ENCODE measurements at regions not wholly inside any gene's neighbourhood (a gene's known extent, or its start where the extent isn't known, plus 50 kb on each side); places are given as distances from the start of the nearest gene placed in this dataset.

- DNase-seq (ENCODE audit: low read depth), result no peak
Observed at GRCh38 chr12:124395284-124395752, 100.4 kb downstream of the RFLNA start.

- no peak for DNase-seq (ENCODE audit: low read depth)
Observed at GRCh38 chr12:124394462-124395128, 99.7 kb downstream of the RFLNA start.

- DNase-seq (ENCODE audit: low read depth), result no peak
Observed at GRCh38 chr12:124393831-124394230, 98.9 kb downstream of the RFLNA start.

- DNase-seq (ENCODE audit: low read depth), result no peak
Observed at GRCh38 chr12:124393414-124393790, 98.5 kb downstream of the RFLNA start.

- DNase-seq (ENCODE audit: low read depth), result peak; percentile 64
Observed at GRCh38 chr12:124392667-124393413, 97.9 kb downstream of the RFLNA start.

GRCh38 chr12:124392271-124392666 is 97.4 kb downstream of the RFLNA start:
- DNase-seq (ENCODE audit: low read depth), result no peak

- DNase-seq (ENCODE audit: low read depth), result no peak
Observed at GRCh38 chr12:124391340-124392261, 96.7 kb downstream of the RFLNA start.

GRCh38 chr12:124390442-124391097 is 95.7 kb downstream of the RFLNA start:
- no peak for DNase-seq (ENCODE audit: low read depth)

GRCh38 chr12:124389725-124390441 is 95.0 kb downstream of the RFLNA start:
- no peak for DNase-seq (ENCODE audit: low read depth)

- no peak for DNase-seq (ENCODE audit: low read depth)
Observed at GRCh38 chr12:124389138-124389724, 94.3 kb downstream of the RFLNA start.

- DNase-seq (ENCODE audit: low read depth), result no peak
Observed at GRCh38 chr12:124388679-124389137, 93.8 kb downstream of the RFLNA start.

- DNase-seq (ENCODE audit: low read depth), result no peak
Observed at GRCh38 chr12:124388038-124388671, 93.3 kb downstream of the RFLNA start.

GRCh38 chr12:124387528-124387911 is 92.6 kb downstream of the RFLNA start:
- no peak for DNase-seq (ENCODE audit: low read depth)

GRCh38 chr12:124386661-124387527 is 92.0 kb downstream of the RFLNA start:
- no peak for DNase-seq (ENCODE audit: low read depth)

- no peak for DNase-seq (ENCODE audit: low read depth)
Observed at GRCh38 chr12:124386059-124386458, 91.2 kb downstream of the RFLNA start.

GRCh38 chr12:124385219-124385969 is 90.5 kb downstream of the RFLNA start:
- DNase-seq (ENCODE audit: low read depth), result no peak

GRCh38 chr12:124384299-124384894 is 89.5 kb downstream of the RFLNA start:
- no peak for DNase-seq (ENCODE audit: low read depth)

GRCh38 chr12:124383028-124383427 is 88.1 kb downstream of the RFLNA start:
- DNase-seq (ENCODE audit: low read depth), result no peak

Measured in GM04503 (cell line).